A549 (cell line): ENCODE measurements at regions not wholly inside any gene's neighbourhood (a gene's known extent, or its start where the extent isn't known, plus 50 kb on each side); places are given as distances from the start of the nearest gene placed in this dataset.

Source experiments
- ATOH8 ChIP-seq: fragments of 250-450 bp; sonication (Bioruptor Pico); IDR thresholded peaks from 2 replicates; pipeline ENCODE4 v1.5.0; 2020; ENCODE audit warnings: low read depth, mild to moderate bottlenecking, moderate library complexity
- CBX2 ChIP-seq: fragments of 200-600 bp; sonication (generic); IDR thresholded peaks from 2 replicates; pipeline ENCODE4 v1.6.1; 2016; ENCODE audit warnings: low read depth, mild to moderate bottlenecking, borderline replicate concordance
- CTCF ChIP-seq: fragments of >200 bp; sonication (Bioruptor Twin); formaldehyde crosslinking; IDR thresholded peaks from 3 replicates; pipeline ENCODE4 v1.5.1; 2016
- FOSL2 ChIP-seq, 2 experiments: fragments of 450-650 bp in 1 of 2; fragments of >200 bp in 1 of 2; sonication (Bioruptor Twin) in 1 of 2; formaldehyde crosslinking; IDR thresholded peaks; 2 replicates each; pipeline versions ENCODE4 v1.5.0 to v1.6.1; 2016 to 2020; ENCODE audit warnings: mild to moderate bottlenecking in 1 of 2, moderate library complexity in 1 of 2
- HDAC2 ChIP-seq: fragments of 200-600 bp; sonication (generic); IDR thresholded peaks from 2 replicates; pipeline ENCODE4 v1.6.1; 2016
- MAX ChIP-seq: IDR thresholded peaks from 2 replicates; pipeline ENCODE4 v1.6.1; 2012
- POLR2A ChIP-seq: IDR thresholded peaks from 2 replicates; pipeline ENCODE4 v1.6.1; 2012; ENCODE audit warnings: mild to moderate bottlenecking, low read length
- USF2 ChIP-seq: fragments of 450-650 bp; IDR thresholded peaks from 2 replicates; pipeline ENCODE4 v1.6.1; 2014; ENCODE audit warnings: antibody characterized with exemption
- ZNF302 ChIP-seq: fragments of 250-450 bp; sonication (Bioruptor Pico); IDR thresholded peaks from 2 replicates; pipeline ENCODE4 v1.9.0; 2021; ENCODE audit warnings: inconsistent platforms, mild to moderate bottlenecking, moderate library complexity

- no peak for TF ChIP-seq CTCF
- no peak for TF ChIP-seq CBX2
- no peak for TF ChIP-seq POLR2A
- no peak for TF ChIP-seq USF2
- TF ChIP-seq HDAC2, result no peak
- TF ChIP-seq FOSL2 (IDR thresholded peaks at IDR 0.05), result no peak
- TF ChIP-seq FOSL2 (CRISPR knock-in tag; IDR thresholded peaks at IDR 0.05), result no peak
- no peak for TF ChIP-seq MAX
- TF ChIP-seq ZNF302 (CRISPR knock-in tag), result no peak
- TF ChIP-seq ATOH8 (CRISPR knock-in tag), result no peak
Observed at GRCh38 chr9:87006956-87007355, 59.6 kb upstream of the GAS1 start.
